HFFc6 (cell line): ENCODE measurements at regions not wholly inside any gene's neighbourhood (a gene's known extent, or its start where the extent isn't known, plus 50 kb on each side); places are given as distances from the start of the nearest gene placed in this dataset.

Source experiments
- DNase-seq: peaks from one replicate; pipeline ENCODE4 v3.0.0-alpha.2; 2018
- H3K27ac Mint-ChIP-seq: 2 replicates; pipeline ENCODE4 v1.8.0; 2020; ENCODE audit warnings: mild to moderate bottlenecking, mixed read lengths
- H3K27me3 Mint-ChIP-seq: 2 replicates; pipeline ENCODE4 v1.8.0; 2021; ENCODE audit warnings: mild to moderate bottlenecking, moderate library complexity, mixed read lengths; ENCODE audit not compliant: insufficient read depth
- H3K36me3 Mint-ChIP-seq: 2 replicates; pipeline ENCODE4 v1.8.0; 2021; ENCODE audit warnings: low read depth, mixed read lengths
- H3K4me1 Mint-ChIP-seq: 2 replicates; pipeline ENCODE4 v1.8.0; 2020; ENCODE audit warnings: low read depth, mixed read lengths
- H3K4me3 Mint-ChIP-seq: 2 replicates; pipeline ENCODE4 v1.8.0; 2020; ENCODE audit warnings: mild to moderate bottlenecking, moderate library complexity, mixed read lengths
- H3K9me3 Mint-ChIP-seq: 2 replicates; pipeline ENCODE4 v1.8.0; 2020; ENCODE audit warnings: mild to moderate bottlenecking, mixed read lengths
- CTCF ChIP-seq: fragments of 200-600 bp; sonication (generic); IDR thresholded peaks from 2 replicates; pipeline ENCODE4 v1.5.0; 2021; ENCODE audit warnings: antibody characterized with exemption, mild to moderate bottlenecking

- no peaks in the 10 kb centered on the region for H3K27me3 Mint-ChIP-seq
- no peak for DNase-seq
- peak overlapping the region; percentile 96 for H3K27ac Mint-ChIP-seq
- peak overlapping the region; percentile 59 for H3K4me3 Mint-ChIP-seq
- no peak for TF ChIP-seq CTCF
- no peaks in the 10 kb centered on the region for H3K9me3 Mint-ChIP-seq
- peaks cover 58% of the 10 kb centered on the region for H3K4me1 Mint-ChIP-seq
- H3K36me3 Mint-ChIP-seq, result no peaks in the 10 kb centered on the region
Measured at GRCh38 chr14:76947838-76948184, 80.7 kb downstream of the IRF2BPL start.

- H3K4me1 Mint-ChIP-seq, result peaks cover 58% of the 10 kb centered on the region
- TF ChIP-seq CTCF, result peak; percentile 75
- peak overlapping the region; percentile 59 for H3K4me3 Mint-ChIP-seq
- H3K27me3 Mint-ChIP-seq, result no peaks in the 10 kb centered on the region
- no peaks in the 10 kb centered on the region for H3K9me3 Mint-ChIP-seq
- peak overlapping the region; percentile 96 for H3K27ac Mint-ChIP-seq
- H3K36me3 Mint-ChIP-seq, result no peaks in the 10 kb centered on the region
- DNase-seq, result peak; percentile 86
Measured at GRCh38 chr14:76947078-76947837, 81.2 kb downstream of the IRF2BPL start.

GRCh38 chr14:76946753-76947077 lies 81.8 kb downstream of the IRF2BPL start:
- peak overlapping the region; percentile 96 for H3K27ac Mint-ChIP-seq
- no peaks in the 10 kb centered on the region for H3K9me3 Mint-ChIP-seq
- no peaks in the 10 kb centered on the region for H3K27me3 Mint-ChIP-seq
- DNase-seq, result no peak
- H3K36me3 Mint-ChIP-seq, result no peaks in the 10 kb centered on the region
- H3K4me3 Mint-ChIP-seq, result peak overlapping the region; percentile 59
- H3K4me1 Mint-ChIP-seq, result peaks cover 55% of the 10 kb centered on the region
- TF ChIP-seq CTCF, result no peak

GRCh38 chr14:76943072-76943471 lies 85.4 kb downstream of the IRF2BPL start:
- H3K9me3 Mint-ChIP-seq, result no peaks in the 10 kb centered on the region
- TF ChIP-seq CTCF, result no peak
- no peak overlapping the region for H3K4me3 Mint-ChIP-seq
- peaks cover 29% of the 10 kb centered on the region for H3K4me1 Mint-ChIP-seq
- no peak overlapping the region for H3K27ac Mint-ChIP-seq
- H3K27me3 Mint-ChIP-seq, result no peaks in the 10 kb centered on the region
- no peaks in the 10 kb centered on the region for H3K36me3 Mint-ChIP-seq
- no peak for DNase-seq

GRCh38 chr14:76941946-76942805 lies 86.3 kb downstream of the IRF2BPL start:
- no peak for TF ChIP-seq CTCF
- Mint-ChIP-seq H3K4me1 (peaks cover 29% of the 10 kb centered on the region), H3K27ac (0 out of 2 replicates have a peak overlapping the region, but pooled peaks have one; percentile 22), H3K27me3 (no peaks in the 10 kb centered on the region), H3K9me3 (no peaks in the 10 kb centered on the region), H3K36me3 (no peaks in the 10 kb centered on the region), H3K4me3 (no peak overlapping the region)
- DNase-seq, result no peak
